GM20000 (cell line): ENCODE measurements at regions not wholly inside any gene's neighbourhood (a gene's known extent, or its start where the extent isn't known, plus 50 kb on each side); places are given as distances from the start of the nearest gene placed in this dataset.

Source experiments
- DNase-seq: peaks from one replicate; pipeline ENCODE4 v3.0.0; 2012; ENCODE audit warnings: low spot score
- TF ChIP-seq, protein P1 (sequence below): IDR thresholded peaks from 2 replicates; pipeline ENCODE4 v1.5.1; 2012; ENCODE audit warnings: mild to moderate bottlenecking, control low read depth; ENCODE audit errors: extremely low read depth, missing control alignments

GRCh38 chr15:95842576-95842975 is 487.9 kb upstream of the NR2F2 start:
- no peak for DNase-seq
- TF ChIP-seq, protein P1, sequence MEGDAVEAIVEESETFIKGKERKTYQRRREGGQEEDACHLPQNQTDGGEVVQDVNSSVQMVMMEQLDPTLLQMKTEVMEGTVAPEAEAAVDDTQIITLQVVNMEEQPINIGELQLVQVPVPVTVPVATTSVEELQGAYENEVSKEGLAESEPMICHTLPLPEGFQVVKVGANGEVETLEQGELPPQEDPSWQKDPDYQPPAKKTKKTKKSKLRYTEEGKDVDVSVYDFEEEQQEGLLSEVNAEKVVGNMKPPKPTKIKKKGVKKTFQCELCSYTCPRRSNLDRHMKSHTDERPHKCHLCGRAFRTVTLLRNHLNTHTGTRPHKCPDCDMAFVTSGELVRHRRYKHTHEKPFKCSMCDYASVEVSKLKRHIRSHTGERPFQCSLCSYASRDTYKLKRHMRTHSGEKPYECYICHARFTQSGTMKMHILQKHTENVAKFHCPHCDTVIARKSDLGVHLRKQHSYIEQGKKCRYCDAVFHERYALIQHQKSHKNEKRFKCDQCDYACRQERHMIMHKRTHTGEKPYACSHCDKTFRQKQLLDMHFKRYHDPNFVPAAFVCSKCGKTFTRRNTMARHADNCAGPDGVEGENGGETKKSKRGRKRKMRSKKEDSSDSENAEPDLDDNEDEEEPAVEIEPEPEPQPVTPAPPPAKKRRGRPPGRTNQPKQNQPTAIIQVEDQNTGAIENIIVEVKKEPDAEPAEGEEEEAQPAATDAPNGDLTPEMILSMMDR: no peak

- no peak for DNase-seq
These were observed 487.1 kb upstream of the NR2F2 start for GRCh38 chr15:95843241-95843910.

DNA sequence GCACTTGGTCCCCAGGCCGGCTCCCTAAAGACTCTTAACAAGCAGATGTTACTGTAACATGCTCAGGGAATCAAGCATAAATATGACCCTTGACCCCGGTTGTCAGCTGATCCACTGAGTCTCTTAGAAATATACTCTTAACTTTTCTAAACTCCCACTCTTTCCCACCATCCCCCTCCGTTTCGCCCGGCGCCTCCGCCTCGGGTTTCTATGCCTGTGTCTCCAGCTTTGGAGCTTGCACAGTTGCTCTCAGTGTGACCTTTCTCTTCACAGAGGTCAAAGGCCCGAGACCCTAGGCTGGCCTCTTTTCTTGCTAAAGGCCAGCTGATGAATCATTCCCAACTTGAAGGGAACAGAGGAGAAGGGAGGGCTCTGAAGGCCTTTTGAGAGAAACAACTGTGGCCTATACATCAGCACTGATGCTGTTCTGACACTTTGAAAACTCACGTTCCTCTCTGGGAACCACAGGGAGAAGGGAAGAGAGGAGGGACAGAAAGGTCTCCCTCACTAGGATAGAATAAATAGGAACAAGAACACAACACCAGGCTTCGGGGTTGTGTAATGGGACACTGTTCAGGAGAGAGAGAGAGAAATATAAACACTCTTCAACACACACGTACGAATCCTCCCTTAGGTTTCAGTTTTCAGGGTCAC is 484.5 kb upstream of the NR2F2 start:
- DNase-seq: no peak
- TF ChIP-seq, protein P1: no peak

More at GRCh38 chr15:95843241-95843910, 487.1 kb upstream of the NR2F2 start:
- TF ChIP-seq, protein P1: no peak

- DNase-seq: no peak
- TF ChIP-seq, protein P1: no peak
These were observed 482.4 kb upstream of the NR2F2 start for GRCh38 chr15:95848126-95848525.

GRCh38 chr15:95850837-95851236 is 479.7 kb upstream of the NR2F2 start:
- TF ChIP-seq, protein P1: no peak
- no peak for DNase-seq

- TF ChIP-seq, protein P1: no peak
- no peak for DNase-seq
These were observed 477.1 kb upstream of the NR2F2 start for GRCh38 chr15:95853350-95853749.

GRCh38 chr15:95857124-95857757 is 473.3 kb upstream of the NR2F2 start:
- DNase-seq: no peak
- TF ChIP-seq, protein P1: no peak
